ENCODE measurements at regions not wholly inside any gene's neighbourhood (a gene's known extent, or its start where the extent isn't known, plus 50 kb on each side); places are given as distances from the start of the nearest gene placed in this dataset.
A peak's percentile ranks its signal among the peaks of the same experiment; 100 is the strongest.
"Not testable (repeated sequence)": the region's sequence is repeated elsewhere in the genome, so short reads cannot be mapped to it uniquely, and the experiment has no call there.

DNA sequence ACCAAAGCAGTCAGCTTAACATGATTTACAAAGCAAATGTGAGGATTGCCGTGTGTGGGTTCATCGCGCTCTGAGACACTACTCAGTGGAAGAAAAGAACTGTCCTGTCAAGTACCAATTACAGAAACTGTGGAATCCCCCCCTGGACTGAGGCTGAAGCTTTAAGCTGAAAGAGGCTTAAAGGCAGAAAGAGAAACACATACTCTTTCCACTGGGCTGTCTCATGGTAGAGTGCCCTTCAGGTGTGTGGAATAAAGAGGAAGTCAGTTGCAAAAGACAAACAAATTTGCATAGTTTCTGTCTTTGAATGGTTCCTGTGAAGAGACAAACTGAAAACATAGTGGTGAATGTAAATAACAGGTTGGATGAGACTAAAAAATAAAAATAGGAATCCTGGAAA is 560.4 kb upstream of the SYNCRIP start:
- no peak overlapping the region for H3K4me3 ChIP-seq (ENCODE audit: low read length)
- H3K4me1 ChIP-seq (ENCODE audit: control insufficient read depth, insufficient read depth, low read length): no peaks in the 10 kb centered on the region
- no CpG with 5 or more reads among the region's 3 CpGs for WGBS (ENCODE audit: insufficient coverage, low lambda C conversion rate)
- DNase-seq: no peak
- H3K36me3 ChIP-seq (ENCODE audit: control insufficient read depth, insufficient read depth, low read length): no peaks in the 10 kb centered on the region
- no peaks in the 10 kb centered on the region for H3K27me3 ChIP-seq (ENCODE audit: control insufficient read depth, insufficient read depth, low read length)
- H3K27ac ChIP-seq (ENCODE audit: low read length): no peak overlapping the region
- no peaks in the 10 kb centered on the region for H3K9me3 ChIP-seq (ENCODE audit: control insufficient read depth, low read depth, low read length)

DNA sequence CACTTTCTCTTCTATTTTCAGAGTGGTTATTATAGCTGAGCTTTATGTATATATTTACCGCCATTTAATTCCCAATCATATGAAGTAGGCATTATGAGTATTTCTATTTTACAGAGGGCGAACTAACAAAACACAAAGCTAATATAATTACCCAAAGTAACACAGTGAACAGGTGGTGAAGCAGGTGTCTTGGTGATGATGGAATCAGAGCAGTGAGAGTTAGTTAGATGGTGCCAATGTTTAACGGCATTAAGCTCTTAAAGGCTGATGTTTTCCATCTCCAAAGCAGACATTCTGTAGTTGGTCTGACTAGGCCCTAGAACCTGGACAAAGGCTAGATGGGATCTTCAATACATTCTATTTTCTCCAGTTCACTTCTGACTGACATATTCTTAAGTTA is 551.1 kb upstream of the SYNCRIP start:
- H3K27ac ChIP-seq (ENCODE audit: low read length): no peak overlapping the region

DNA sequence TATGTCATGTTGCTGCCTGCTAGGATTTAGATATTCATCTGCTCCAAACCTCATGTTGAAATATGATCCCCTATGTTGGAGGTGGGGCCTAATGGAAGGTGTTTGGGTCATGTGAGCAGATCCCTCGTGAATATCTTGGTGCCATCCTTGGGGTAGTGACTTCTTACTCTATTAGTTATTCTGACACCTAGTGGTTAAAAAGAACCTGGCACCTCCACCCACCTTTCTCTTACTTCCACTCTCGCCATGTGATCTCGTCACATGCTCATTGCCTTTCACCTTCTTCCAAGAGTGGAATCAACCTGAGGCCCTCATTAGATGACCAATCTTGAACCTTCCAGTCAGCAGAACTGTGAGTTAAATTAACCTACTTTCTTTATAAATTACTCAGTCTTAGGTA is 549.4 kb upstream of the SYNCRIP start:
- Histone ChIP-seq H3K4me1 (ENCODE audit: control insufficient read depth, insufficient read depth, low read length) (no peaks in the 10 kb centered on the region), H3K36me3 (ENCODE audit: control insufficient read depth, insufficient read depth, low read length) (no peaks in the 10 kb centered on the region), H3K4me3 (ENCODE audit: low read length) (no peak overlapping the region), H3K27ac (ENCODE audit: low read length) (no peak overlapping the region), H3K9me3 (ENCODE audit: control insufficient read depth, low read depth, low read length) (no peaks in the 10 kb centered on the region), H3K27me3 (ENCODE audit: control insufficient read depth, insufficient read depth, low read length) (no peaks in the 10 kb centered on the region)
- WGBS (ENCODE audit: insufficient coverage, low lambda C conversion rate): no CpG with 5 or more reads among the region's 3 CpGs
- DNase-seq: peak; percentile 9 to 18

More for the DNA sequence above, 551.1 kb upstream of the SYNCRIP start:
- Histone ChIP-seq H3K27me3 (ENCODE audit: control insufficient read depth, insufficient read depth, low read length) (no peaks in the 10 kb centered on the region), H3K36me3 (ENCODE audit: control insufficient read depth, insufficient read depth, low read length) (no peaks in the 10 kb centered on the region), H3K9me3 (ENCODE audit: control insufficient read depth, low read depth, low read length) (no peaks in the 10 kb centered on the region), H3K4me1 (ENCODE audit: control insufficient read depth, insufficient read depth, low read length) (no peaks in the 10 kb centered on the region), H3K4me3 (ENCODE audit: low read length) (no peak overlapping the region)
- DNase-seq: no peak
- WGBS (ENCODE audit: insufficient coverage, low lambda C conversion rate): no CpG with 5 or more reads among the region's 3 CpGs

DNA sequence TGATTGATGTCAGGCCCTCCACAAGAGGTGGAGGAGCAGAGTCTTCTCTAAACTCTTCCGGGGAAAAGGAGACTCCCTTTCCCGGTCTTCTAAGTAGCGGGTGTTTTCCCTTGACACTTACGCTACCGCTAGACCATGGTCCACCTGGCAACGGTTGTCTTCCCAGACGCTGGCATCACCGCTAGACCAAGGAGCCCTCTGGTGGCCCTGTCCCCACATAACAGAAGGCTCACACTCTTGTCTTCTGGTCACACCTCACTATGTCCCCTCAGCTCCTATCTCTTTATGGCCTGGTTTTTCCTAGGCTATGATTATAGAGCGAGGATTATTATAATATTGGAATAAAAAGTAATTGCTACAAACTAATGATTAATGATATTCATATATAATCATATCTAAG is 532.5 kb upstream of the SYNCRIP start:
- not testable (repeated sequence) for H3K4me1 ChIP-seq (ENCODE audit: control insufficient read depth, insufficient read depth, low read length); H3K4me3 ChIP-seq (ENCODE audit: low read length); H3K27me3 ChIP-seq (ENCODE audit: control insufficient read depth, insufficient read depth, low read length); H3K9me3 ChIP-seq (ENCODE audit: control insufficient read depth, low read depth, low read length); DNase-seq; H3K36me3 ChIP-seq (ENCODE audit: control insufficient read depth, insufficient read depth, low read length); H3K27ac ChIP-seq (ENCODE audit: low read length)
- no CpG with 5 or more reads among the region's 9 CpGs for WGBS (ENCODE audit: insufficient coverage, low lambda C conversion rate)

DNA sequence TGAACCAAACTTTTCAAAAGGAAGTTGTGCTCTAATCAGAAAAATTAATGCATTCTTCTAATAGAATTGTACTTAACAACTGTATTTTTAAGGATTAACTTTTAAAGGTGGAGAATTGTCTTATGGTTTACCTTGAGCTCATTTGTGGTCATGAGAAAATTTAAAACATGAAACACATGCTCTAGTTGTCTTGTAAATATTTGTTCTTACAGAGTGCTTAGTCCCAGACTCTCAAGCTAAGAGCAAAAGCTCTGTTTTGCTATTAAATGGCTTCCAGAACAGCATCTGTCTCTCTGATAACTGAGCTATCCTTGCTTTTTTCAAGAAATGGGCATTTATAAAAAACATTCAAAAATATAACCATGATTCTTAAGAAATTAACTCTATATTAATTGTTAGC is 512.2 kb upstream of the SYNCRIP start:
- DNase-seq: no peak
- no peaks in the 10 kb centered on the region for H3K36me3 ChIP-seq (ENCODE audit: control insufficient read depth, insufficient read depth, low read length)
- H3K4me1 ChIP-seq (ENCODE audit: control insufficient read depth, insufficient read depth, low read length): no peaks in the 10 kb centered on the region
- H3K27me3 ChIP-seq (ENCODE audit: control insufficient read depth, insufficient read depth, low read length): no peaks in the 10 kb centered on the region
- H3K9me3 ChIP-seq (ENCODE audit: control insufficient read depth, low read depth, low read length): no peaks in the 10 kb centered on the region
- H3K4me3 ChIP-seq (ENCODE audit: low read length): no peak overlapping the region
- no peak overlapping the region for H3K27ac ChIP-seq (ENCODE audit: low read length)

DNA sequence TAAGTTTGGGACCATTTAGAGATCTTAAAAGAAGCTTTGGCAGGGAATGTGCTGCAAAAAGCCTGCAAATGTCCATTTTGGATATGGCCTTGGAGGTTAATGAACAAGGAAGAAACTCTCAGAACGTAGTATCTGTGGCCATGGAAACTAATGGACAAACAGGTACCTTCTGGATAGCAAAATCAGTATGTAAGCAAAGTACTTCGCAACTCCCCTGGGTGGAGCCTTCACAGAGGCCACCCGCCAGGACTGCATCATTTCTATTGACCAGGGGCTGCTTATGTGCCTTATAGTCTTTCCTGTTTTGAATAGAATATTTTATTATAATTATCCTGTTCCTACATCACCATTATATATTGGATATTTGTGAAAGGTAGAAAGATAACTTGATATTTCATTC is 510.8 kb upstream of the SYNCRIP start:
- WGBS (ENCODE audit: insufficient coverage, low lambda C conversion rate): no CpG with 5 or more reads among the region's 3 CpGs
- Histone ChIP-seq H3K4me3 (ENCODE audit: low read length) (no peak overlapping the region), H3K9me3 (ENCODE audit: control insufficient read depth, low read depth, low read length) (no peaks in the 10 kb centered on the region), H3K27me3 (ENCODE audit: control insufficient read depth, insufficient read depth, low read length) (no peaks in the 10 kb centered on the region), H3K4me1 (ENCODE audit: control insufficient read depth, insufficient read depth, low read length) (no peaks in the 10 kb centered on the region), H3K27ac (ENCODE audit: low read length) (no peak overlapping the region), H3K36me3 (ENCODE audit: control insufficient read depth, insufficient read depth, low read length) (no peaks in the 10 kb centered on the region)
- DNase-seq: no peak

DNA sequence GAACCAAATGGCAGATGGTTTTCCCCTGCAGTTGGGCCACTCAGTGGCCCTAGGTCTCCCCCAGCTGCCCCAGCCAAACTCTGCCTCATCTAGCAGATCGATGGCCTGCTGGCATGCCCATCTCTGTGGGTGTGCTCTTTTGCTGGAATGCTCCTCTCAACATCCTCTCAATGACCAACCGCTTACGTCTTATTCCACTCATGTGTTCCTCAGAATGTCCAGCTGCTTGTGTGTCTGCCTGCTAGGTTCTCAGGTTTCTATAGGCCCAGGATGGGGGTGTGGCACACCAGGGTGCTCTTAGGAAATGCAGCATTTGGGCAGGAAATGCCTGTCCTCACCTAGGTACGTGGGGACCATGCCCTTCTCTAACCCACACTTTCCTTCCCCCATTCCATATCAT is 509.9 kb upstream of the SYNCRIP start:
- Histone ChIP-seq H3K27me3 (ENCODE audit: control insufficient read depth, insufficient read depth, low read length) (no peaks in the 10 kb centered on the region), H3K9me3 (ENCODE audit: control insufficient read depth, low read depth, low read length) (no peaks in the 10 kb centered on the region), H3K4me3 (ENCODE audit: low read length) (no peak overlapping the region), H3K4me1 (ENCODE audit: control insufficient read depth, insufficient read depth, low read length) (no peaks in the 10 kb centered on the region), H3K36me3 (ENCODE audit: control insufficient read depth, insufficient read depth, low read length) (no peaks in the 10 kb centered on the region), H3K27ac (ENCODE audit: low read length) (no peak overlapping the region)
- WGBS (ENCODE audit: insufficient coverage, low lambda C conversion rate): no CpG with 5 or more reads among the region's 4 CpGs
- DNase-seq: no peak

DNA sequence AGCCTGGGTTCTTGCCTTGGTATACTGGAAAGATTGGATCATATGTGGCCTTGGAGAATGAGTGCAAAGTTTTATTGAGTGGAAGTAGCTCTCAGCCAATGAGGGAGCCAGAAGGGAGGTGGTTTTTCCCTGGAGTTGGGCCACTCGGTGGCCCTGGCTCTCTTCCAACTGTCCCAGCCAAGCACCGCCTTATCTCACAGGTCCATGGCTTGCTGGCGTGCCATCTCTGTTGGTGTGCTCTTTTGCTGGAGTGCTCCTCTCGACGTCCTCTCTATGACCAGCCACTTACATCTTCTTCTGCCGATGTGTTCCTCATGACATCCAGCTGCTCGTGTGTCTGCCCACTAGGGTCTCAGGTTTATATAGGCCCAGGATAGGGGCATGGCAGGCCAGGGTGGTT is 505.9 kb upstream of the SYNCRIP start:
- Histone ChIP-seq H3K4me3 (ENCODE audit: low read length) (no peak overlapping the region), H3K27me3 (ENCODE audit: control insufficient read depth, insufficient read depth, low read length) (no peaks in the 10 kb centered on the region), H3K4me1 (ENCODE audit: control insufficient read depth, insufficient read depth, low read length) (no peaks in the 10 kb centered on the region), H3K27ac (ENCODE audit: low read length) (no peak overlapping the region), H3K9me3 (ENCODE audit: control insufficient read depth, low read depth, low read length) (no peaks in the 10 kb centered on the region), H3K36me3 (ENCODE audit: control insufficient read depth, insufficient read depth, low read length) (no peaks in the 10 kb centered on the region)
- DNase-seq: no peak
- no CpG with 5 or more reads among the region's 7 CpGs for WGBS (ENCODE audit: insufficient coverage, low lambda C conversion rate)

DNA sequence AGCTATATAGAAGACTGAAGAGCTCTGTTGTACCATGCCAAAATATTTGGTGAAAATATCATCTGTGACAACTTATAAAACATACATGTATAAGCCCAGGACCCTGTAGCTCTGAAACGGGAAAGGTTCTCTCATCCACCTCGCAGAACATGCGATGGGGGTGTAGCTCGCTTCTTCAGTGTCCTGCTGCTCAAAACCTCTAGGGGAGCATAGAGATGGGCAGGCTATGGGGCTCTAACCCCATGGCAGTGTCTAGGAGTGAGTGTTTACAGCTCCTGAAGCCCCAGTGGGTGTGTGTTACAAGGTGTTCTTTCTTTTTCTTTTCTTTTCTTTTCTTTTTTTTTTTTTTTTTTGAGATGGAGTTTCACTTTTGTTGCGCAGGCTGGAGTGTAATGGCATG is 505.2 kb upstream of the SYNCRIP start:
- Histone ChIP-seq H3K4me1 (ENCODE audit: control insufficient read depth, insufficient read depth, low read length) (no peaks in the 10 kb centered on the region), H3K4me3 (ENCODE audit: low read length) (no peak overlapping the region), H3K9me3 (ENCODE audit: control insufficient read depth, low read depth, low read length) (no peaks in the 10 kb centered on the region), H3K36me3 (ENCODE audit: control insufficient read depth, insufficient read depth, low read length) (no peaks in the 10 kb centered on the region), H3K27me3 (ENCODE audit: control insufficient read depth, insufficient read depth, low read length) (no peaks in the 10 kb centered on the region), H3K27ac (ENCODE audit: low read length) (no peak overlapping the region)
- DNase-seq: no peak
- no CpG with 5 or more reads among the region's 5 CpGs for WGBS (ENCODE audit: insufficient coverage, low lambda C conversion rate)

DNA sequence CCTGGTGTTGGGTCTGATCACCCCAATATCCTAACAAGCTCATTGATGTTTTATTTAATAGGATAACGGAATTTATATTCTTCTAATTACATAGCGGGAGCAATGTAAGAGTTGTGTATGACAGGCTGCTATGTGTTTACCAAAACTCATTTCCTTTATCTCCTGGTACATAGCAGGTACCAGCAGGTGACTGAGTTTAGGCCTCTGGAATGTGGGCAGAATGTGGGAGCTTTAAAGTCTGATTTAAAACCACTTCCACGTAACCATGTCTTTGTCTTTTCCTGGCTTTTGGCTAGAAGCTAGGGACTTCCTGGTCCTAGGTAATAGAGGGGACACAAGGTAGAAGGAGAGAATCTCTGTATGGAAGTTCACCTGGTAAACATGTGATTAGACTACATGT is 504.6 kb upstream of the SYNCRIP start:
- no CpG with 5 or more reads among the region's 3 CpGs for WGBS (ENCODE audit: insufficient coverage, low lambda C conversion rate)
- H3K4me3 ChIP-seq (ENCODE audit: low read length): no peak overlapping the region
- no peaks in the 10 kb centered on the region for H3K4me1 ChIP-seq (ENCODE audit: control insufficient read depth, insufficient read depth, low read length)
- no peak overlapping the region for H3K27ac ChIP-seq (ENCODE audit: low read length)
- H3K9me3 ChIP-seq (ENCODE audit: control insufficient read depth, low read depth, low read length): no peaks in the 10 kb centered on the region
- H3K36me3 ChIP-seq (ENCODE audit: control insufficient read depth, insufficient read depth, low read length): no peaks in the 10 kb centered on the region
- no peaks in the 10 kb centered on the region for H3K27me3 ChIP-seq (ENCODE audit: control insufficient read depth, insufficient read depth, low read length)
- DNase-seq: no peak

DNA sequence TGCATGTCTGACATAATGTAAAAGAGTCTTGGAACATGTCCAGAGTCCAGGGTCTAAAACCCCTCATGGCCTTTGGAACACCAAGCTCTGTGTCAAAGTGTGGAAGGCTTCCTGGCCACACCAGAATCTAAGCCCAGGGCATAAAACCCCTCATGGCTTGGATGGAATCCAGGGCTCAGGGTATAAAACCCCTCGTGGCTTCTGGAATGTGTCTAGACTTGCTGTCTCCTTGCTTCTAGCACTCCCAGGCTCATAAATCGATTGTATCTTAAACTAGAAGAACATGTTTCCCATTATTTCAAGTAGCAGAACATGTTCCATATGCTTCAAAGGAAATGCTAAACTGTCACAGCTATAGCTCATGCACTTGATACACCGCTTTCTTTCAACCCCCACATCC is 504.1 kb upstream of the SYNCRIP start:
- not testable (repeated sequence) for H3K9me3 ChIP-seq (ENCODE audit: control insufficient read depth, low read depth, low read length); H3K27me3 ChIP-seq (ENCODE audit: control insufficient read depth, insufficient read depth, low read length); H3K27ac ChIP-seq (ENCODE audit: low read length); H3K36me3 ChIP-seq (ENCODE audit: control insufficient read depth, insufficient read depth, low read length); DNase-seq; H3K4me1 ChIP-seq (ENCODE audit: control insufficient read depth, insufficient read depth, low read length); H3K4me3 ChIP-seq (ENCODE audit: low read length)
- WGBS (ENCODE audit: insufficient coverage, low lambda C conversion rate): no CpG with 5 or more reads among the region's 3 CpGs
